NOMO-1 treated with dmso at 0.1 percent for 144 hours (cell line): ENCODE measurements at regions not wholly inside any gene's neighbourhood (a gene's known extent, or its start where the extent isn't known, plus 50 kb on each side); places are given as distances from the start of the nearest gene placed in this dataset.
A peak's percentile ranks its signal among the peaks of the same experiment; 100 is the strongest.

Experiments
- DNase-seq: peaks from one replicate; lab custom pipeline; 2025; ENCODE audit not compliant: unreplicated experiment; lab: John Stamatoyannopoulos, UW

- no peak for DNase-seq
Measured at GRCh38 chr2:236793023-236794011, 223.7 kb downstream of the ACKR3 start.

GRCh38 chr2:236794176-236794957, 224.7 kb downstream of the ACKR3 start:
- DNase-seq: no peak

GRCh38 chr2:236795169-236795860, 225.7 kb downstream of the ACKR3 start:
- no peak for DNase-seq

GRCh38 chr2:236795861-236796219, 226.2 kb downstream of the ACKR3 start:
- DNase-seq: no peak

DNA sequence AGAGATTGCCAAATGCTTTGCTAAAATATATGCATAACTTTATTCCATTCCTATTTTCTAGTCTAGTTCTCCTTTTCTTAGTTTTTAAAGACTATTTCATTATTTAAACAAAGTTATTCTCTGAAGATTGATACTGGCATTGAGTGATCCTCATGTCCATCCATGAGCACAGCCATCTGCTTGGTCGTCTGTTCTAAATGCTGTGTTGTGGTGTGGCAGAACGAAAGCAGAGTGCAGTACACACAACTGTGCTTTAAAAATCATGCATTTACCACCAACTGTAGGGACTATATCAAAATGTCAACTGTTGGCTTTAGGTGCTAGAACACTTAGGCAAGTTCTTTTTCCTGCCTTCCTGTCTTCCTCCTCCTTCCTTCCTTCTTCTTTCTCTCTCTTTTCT, 226.6 kb downstream of the ACKR3 start:
- no peak for DNase-seq

- DNase-seq: no peak
Measured at GRCh38 chr2:236797411-236797810, 227.8 kb downstream of the ACKR3 start.

DNA sequence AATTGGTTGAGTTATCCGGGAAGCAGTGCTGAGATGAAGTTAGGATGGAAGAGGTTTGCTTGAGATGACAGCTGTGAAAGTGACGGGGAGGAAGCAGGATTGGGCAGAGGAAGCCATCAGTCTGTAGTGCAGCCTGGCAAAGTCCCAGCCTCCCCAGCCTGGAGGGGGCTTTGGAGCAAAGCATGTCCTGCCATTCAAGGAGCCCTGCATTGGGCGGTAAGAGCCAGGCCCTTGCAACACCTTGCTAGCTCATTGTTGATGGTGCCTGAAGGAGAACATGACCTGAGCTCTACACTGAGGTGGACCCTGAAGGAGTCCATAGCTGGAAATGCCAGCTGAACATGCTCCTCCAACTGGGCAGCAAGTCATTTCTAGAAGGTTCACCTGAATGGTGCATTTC, 228.9 kb downstream of the ACKR3 start:
- no peak for DNase-seq

GRCh38 chr2:236799391-236800026, 229.9 kb downstream of the ACKR3 start:
- DNase-seq: no peak

DNA sequence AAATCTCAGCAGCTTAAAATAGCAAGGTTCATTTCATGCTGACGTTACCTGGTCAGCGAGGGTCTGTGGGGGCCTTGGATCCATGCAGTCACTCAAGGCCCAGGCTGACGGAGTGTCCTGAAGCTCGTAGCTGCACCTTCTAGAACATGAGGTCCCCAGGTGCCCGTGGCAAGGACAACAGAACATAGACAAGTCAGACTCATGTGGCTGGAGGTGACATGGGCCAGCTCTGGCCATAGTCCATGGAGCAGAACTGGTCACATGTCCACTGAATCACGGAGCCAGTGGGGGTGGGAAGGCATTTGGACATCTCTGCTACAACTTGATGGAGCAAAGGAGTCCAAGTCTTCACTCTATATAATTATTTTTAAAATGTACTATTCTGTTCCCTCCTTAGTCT, 233.2 kb downstream of the ACKR3 start:
- no peak for DNase-seq

GRCh38 chr2:236803621-236804020, 234.0 kb downstream of the ACKR3 start:
- DNase-seq: no peak

DNA sequence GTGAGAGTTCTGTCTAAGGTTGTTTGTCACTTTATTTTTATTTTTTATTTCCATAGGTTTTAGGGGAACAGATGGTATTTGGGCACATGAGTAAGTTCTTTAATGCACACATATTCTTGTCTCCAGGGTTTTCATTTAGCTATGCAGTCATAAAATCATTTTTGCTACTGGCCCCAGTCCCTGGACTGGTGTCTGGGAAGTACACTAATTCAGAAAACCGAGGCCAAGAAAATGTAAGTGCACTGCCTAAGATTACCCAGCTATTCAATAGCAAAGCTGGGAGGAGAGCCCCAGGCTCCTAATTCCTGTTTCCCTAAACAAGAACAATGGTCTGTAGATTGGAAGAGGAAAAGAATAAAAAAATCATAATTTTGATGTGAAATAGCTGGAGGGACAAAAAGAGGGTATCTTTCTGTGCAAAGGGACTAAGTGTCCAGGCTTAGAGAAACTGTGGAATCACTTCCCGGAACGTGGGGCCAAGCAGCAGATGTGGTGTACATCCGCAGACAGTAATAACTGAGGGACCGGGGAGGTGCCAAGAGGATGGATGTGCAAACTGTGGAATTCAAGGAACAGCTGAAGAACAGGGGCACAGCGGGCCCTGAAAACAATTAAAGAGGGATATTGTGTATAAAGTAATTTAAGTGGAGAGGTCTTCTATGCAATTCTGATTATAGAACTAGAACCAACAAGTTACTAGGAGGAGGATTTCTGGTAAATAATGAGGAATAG, 236.3 kb downstream of the ACKR3 start:
- DNase-seq: no peak

DNA sequence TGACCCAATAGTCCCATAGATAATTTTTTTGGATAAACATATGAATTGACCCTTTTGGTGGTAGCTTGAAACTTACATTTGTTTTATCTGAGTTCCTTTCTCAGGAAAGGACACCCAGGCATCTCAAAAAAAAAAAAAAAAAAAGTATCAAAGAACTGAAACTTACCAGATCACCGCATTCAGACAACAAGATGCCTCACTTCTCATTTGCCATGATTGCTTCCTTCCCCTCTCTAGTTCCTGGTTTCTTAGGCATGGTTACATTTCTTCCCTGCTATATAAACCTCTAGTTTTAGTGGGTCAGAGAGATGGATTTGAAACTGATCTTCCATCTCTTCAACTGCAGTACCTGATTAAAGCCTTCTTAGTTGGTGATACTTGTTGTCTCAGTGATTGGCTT, 240.1 kb downstream of the ACKR3 start:
- peak; percentile 60 for DNase-seq

GRCh38 chr2:236811062-236811656, 241.5 kb downstream of the ACKR3 start:
- no peak for DNase-seq

DNA sequence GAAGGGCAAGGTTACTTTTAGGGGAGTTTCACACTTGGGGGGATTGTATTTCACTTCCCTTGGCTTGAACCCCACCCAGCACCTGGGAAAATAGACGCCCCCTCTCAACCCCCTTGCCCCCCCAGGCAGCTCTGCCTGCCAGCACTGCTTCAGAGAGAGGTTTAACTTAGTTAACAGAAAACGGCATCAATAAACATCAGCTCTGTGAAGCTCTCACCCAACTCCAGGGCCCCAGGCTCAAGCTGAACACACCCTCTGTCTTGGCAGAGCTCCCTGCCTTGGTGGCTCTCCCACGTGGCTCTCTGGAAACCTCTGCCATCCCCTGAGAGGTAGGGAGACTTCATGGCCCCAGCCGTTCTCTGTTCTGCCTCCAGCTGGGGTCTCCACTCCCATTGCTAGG, 244.1 kb downstream of the ACKR3 start:
- no peak for DNase-seq

- no peak for DNase-seq
Measured at GRCh38 chr2:236814593-236814992, 245.0 kb downstream of the ACKR3 start.

DNA sequence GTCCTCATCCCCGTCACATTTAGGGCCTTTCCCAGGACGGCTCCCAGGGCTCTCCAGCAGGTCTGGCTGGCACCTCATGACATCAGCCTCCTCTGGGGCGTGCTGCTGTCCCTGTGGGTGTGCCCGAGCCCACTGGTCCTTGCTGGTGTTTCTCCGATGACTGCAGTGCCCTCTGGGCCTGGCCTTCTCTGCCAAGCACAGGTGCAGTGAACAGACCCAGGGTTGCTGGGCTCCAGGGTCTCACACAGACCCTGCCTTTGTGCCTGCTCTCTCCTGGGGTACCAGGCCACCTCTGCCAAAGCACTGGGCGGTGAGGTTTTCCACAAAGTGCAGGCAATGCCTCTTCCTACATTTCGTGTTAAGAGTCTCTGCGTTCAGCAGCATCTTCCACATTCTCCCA, 246.1 kb downstream of the ACKR3 start:
- no peak for DNase-seq

DNA sequence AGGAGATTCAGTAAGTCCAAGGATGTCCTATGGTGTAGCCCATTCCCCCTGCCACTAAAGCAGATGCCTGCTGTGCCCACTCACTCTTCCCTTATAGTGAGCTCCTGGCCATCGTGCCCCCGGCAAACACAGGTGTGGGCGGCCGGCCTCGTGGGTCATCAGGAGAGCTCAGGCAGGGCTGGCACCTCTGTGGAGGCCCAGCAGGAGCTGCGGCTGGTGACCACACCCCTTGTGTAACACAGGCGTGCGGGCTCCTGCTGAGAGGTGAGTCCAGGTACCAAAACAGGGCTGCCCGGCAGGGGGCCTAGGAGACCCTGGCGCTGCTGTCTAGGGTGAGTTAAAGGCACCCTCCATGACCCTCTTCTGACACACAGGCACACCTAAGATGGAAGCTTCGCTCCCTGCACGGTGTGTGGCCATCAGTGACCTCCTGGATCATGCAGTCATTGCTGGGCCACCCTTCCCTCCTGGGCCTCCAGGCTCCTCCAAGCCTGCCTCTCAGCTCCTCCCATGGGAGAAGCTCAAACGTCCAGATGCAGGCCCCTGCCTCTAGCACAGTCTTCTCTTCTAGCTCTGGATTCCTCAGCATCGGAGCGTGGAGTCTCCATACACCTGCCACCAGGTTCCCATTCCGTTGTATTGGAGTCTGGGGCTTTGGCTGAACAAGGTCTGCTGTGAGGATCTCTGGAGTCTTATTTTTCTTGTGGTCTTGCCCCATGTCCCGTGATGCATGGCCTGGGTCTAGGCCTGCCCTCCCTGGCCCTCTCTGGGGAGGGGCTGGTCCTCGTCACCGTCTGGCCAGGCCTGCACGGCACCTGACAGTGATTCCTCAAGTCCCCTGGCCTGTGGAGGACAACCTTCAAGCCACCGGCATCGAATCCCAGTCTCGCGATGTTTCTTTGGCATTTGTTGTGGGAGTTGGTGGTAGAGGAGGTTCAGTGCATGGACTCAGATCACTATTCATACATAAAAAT, 246.9 kb downstream of the ACKR3 start:
- DNase-seq: no peak

- DNase-seq: no peak
Measured at GRCh38 chr2:236818281-236819045, 248.8 kb downstream of the ACKR3 start.
